ENCODE measurements at regions not wholly inside any gene's neighbourhood (a gene's known extent, or its start where the extent isn't known, plus 50 kb on each side); places are given as distances from the start of the nearest gene placed in this dataset.

GRCh38 chr16:74202009-74202408 is 94.6 kb upstream of the PSMD7 start:
- H3K36me3 ChIP-seq: no peaks in the 10 kb centered on the region
- no peaks in the 10 kb centered on the region for H3K4me1 ChIP-seq (ENCODE audit: control insufficient read depth in 1 of 2, insufficient read depth in 1 of 2, low read depth in 1 of 2, low read length in 1 of 2)
- H3K27ac ChIP-seq: no peak overlapping the region
- H3K27me3 ChIP-seq: no peaks in the 10 kb centered on the region
- H3K9me3 ChIP-seq: no peaks in the 10 kb centered on the region
- no peak overlapping the region for H3K4me3 ChIP-seq (ENCODE audit: low read depth in 1 of 2, low read length in 1 of 2)
- TF ChIP-seq, protein P1, sequence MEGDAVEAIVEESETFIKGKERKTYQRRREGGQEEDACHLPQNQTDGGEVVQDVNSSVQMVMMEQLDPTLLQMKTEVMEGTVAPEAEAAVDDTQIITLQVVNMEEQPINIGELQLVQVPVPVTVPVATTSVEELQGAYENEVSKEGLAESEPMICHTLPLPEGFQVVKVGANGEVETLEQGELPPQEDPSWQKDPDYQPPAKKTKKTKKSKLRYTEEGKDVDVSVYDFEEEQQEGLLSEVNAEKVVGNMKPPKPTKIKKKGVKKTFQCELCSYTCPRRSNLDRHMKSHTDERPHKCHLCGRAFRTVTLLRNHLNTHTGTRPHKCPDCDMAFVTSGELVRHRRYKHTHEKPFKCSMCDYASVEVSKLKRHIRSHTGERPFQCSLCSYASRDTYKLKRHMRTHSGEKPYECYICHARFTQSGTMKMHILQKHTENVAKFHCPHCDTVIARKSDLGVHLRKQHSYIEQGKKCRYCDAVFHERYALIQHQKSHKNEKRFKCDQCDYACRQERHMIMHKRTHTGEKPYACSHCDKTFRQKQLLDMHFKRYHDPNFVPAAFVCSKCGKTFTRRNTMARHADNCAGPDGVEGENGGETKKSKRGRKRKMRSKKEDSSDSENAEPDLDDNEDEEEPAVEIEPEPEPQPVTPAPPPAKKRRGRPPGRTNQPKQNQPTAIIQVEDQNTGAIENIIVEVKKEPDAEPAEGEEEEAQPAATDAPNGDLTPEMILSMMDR (IDR thresholded peaks at IDR 0.05): no peak

DNA sequence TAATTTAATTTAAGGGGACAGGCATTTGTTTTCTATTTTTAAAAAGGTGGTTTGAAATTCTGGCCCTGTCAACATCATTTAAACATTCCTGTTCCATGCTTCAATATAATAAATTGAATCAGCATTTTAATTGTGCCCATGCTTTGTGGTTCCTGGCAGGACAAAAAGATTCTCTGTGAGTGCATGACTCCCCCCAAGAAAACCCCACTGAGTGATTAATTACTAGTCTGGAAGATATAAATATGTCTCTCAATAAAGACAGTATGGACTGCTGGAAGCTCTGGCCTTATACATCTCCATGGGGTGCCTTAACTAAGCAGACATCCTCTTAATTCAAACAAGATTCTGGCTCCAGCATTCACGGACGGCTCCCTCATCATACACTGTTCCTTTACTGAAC is 95.0 kb upstream of the PSMD7 start:
- Histone ChIP-seq H3K36me3 (no peaks in the 10 kb centered on the region), H3K9me3 (no peaks in the 10 kb centered on the region), H3K27me3 (no peaks in the 10 kb centered on the region), H3K4me1 (ENCODE audit: control insufficient read depth in 1 of 2, insufficient read depth in 1 of 2, low read depth in 1 of 2, low read length in 1 of 2) (no peaks in the 10 kb centered on the region), H3K4me3 (ENCODE audit: low read depth in 1 of 2, low read length in 1 of 2) (no peak overlapping the region), H3K27ac (no peak overlapping the region)
- TF ChIP-seq, protein P1 (IDR thresholded peaks at IDR 0.05): no peak

DNA sequence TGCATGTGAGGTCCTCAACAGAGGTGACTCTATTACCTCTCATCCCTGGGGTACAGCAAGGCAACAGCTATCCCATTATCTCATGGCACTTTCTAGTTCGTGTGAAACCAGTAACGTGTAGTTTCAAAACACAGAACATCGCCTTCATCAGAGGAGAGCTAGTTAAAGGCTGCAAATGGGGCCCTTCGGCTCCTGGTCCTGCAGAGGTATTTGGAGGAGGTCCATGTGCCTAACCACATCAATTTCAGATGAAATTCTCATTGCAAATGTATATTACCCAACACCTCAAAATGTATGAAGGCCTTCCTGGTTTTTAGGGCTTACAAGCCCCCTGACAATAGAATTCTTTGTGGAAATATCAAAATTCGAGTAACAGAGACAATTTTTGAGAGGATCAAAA is 95.7 kb upstream of the PSMD7 start:
- Histone ChIP-seq H3K4me1 (ENCODE audit: control insufficient read depth in 1 of 2, insufficient read depth in 1 of 2, low read depth in 1 of 2, low read length in 1 of 2) (no peaks in the 10 kb centered on the region), H3K9me3 (no peaks in the 10 kb centered on the region), H3K36me3 (no peaks in the 10 kb centered on the region), H3K27ac (no peak overlapping the region), H3K4me3 (ENCODE audit: low read depth in 1 of 2, low read length in 1 of 2) (no peak overlapping the region), H3K27me3 (no peaks in the 10 kb centered on the region)
- TF ChIP-seq, protein P1 (IDR thresholded peaks at IDR 0.05): no peak

GRCh38 chr16:74199842-74200124 is 96.8 kb upstream of the PSMD7 start:
- no peak overlapping the region for H3K27ac ChIP-seq
- H3K4me1 ChIP-seq (ENCODE audit: control insufficient read depth in 1 of 2, insufficient read depth in 1 of 2, low read depth in 1 of 2, low read length in 1 of 2): no peaks in the 10 kb centered on the region
- no peaks in the 10 kb centered on the region for H3K36me3 ChIP-seq
- H3K9me3 ChIP-seq: no peaks in the 10 kb centered on the region
- no peak overlapping the region for H3K4me3 ChIP-seq (ENCODE audit: low read depth in 1 of 2, low read length in 1 of 2)
- no peaks in the 10 kb centered on the region for H3K27me3 ChIP-seq
- TF ChIP-seq, protein P1 (IDR thresholded peaks at IDR 0.05): no peak

- H3K27ac ChIP-seq: no peak overlapping the region
- TF ChIP-seq, protein P1 (IDR thresholded peaks at IDR 0.05): no peak
- no peaks in the 10 kb centered on the region for H3K36me3 ChIP-seq
- no peak overlapping the region for H3K4me3 ChIP-seq (ENCODE audit: low read depth in 1 of 2, low read length in 1 of 2)
- H3K9me3 ChIP-seq: no peaks in the 10 kb centered on the region
- H3K27me3 ChIP-seq: no peaks in the 10 kb centered on the region
- no peaks in the 10 kb centered on the region for H3K4me1 ChIP-seq (ENCODE audit: control insufficient read depth in 1 of 2, insufficient read depth in 1 of 2, low read depth in 1 of 2, low read length in 1 of 2)
These were observed 97.4 kb upstream of the PSMD7 start for GRCh38 chr16:74199066-74199841.

Data from neutrophil (primary cell).